ENCODE measurements at regions not wholly inside any gene's neighbourhood (a gene's known extent, or its start where the extent isn't known, plus 50 kb on each side); places are given as distances from the start of the nearest gene placed in this dataset.

DNA sequence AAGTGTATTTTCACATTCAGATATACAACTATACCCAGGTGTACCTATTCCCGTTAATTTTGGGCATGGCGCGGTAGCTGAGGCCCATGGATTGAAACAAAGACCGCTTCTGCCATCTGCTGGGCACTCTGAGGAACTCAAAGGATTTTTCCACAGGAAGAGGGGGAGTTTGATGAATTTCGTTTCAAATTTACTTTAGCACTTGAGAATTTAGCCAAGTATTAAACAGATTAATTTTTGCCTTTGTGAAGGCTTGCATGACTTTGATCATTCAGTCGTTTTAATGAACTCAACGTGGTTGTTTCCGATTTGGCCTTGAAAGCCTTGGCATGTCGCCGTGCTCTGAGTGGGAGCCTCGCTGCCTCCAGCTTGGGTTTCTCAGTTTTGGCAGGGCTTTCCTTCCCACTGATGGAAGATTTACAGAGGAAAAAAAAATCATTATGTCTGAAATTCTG is 153.2 kb upstream of the DDHD1 start (continued):
- TF ChIP-seq, protein P1, sequence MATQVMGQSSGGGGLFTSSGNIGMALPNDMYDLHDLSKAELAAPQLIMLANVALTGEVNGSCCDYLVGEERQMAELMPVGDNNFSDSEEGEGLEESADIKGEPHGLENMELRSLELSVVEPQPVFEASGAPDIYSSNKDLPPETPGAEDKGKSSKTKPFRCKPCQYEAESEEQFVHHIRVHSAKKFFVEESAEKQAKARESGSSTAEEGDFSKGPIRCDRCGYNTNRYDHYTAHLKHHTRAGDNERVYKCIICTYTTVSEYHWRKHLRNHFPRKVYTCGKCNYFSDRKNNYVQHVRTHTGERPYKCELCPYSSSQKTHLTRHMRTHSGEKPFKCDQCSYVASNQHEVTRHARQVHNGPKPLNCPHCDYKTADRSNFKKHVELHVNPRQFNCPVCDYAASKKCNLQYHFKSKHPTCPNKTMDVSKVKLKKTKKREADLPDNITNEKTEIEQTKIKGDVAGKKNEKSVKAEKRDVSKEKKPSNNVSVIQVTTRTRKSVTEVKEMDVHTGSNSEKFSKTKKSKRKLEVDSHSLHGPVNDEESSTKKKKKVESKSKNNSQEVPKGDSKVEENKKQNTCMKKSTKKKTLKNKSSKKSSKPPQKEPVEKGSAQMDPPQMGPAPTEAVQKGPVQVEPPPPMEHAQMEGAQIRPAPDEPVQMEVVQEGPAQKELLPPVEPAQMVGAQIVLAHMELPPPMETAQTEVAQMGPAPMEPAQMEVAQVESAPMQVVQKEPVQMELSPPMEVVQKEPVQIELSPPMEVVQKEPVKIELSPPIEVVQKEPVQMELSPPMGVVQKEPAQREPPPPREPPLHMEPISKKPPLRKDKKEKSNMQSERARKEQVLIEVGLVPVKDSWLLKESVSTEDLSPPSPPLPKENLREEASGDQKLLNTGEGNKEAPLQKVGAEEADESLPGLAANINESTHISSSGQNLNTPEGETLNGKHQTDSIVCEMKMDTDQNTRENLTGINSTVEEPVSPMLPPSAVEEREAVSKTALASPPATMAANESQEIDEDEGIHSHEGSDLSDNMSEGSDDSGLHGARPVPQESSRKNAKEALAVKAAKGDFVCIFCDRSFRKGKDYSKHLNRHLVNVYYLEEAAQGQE (IDR thresholded peaks at IDR 0.05; ENCODE audit: borderline replicate concordance), result peak; percentile 52; the same call in 1 of the 2 replicates
- TF ChIP-seq, protein P1 (CRISPR knock-in tag; IDR thresholded peaks at IDR 0.05; ENCODE audit: low read depth), result no peak
- TF ChIP-seq, protein P2, sequence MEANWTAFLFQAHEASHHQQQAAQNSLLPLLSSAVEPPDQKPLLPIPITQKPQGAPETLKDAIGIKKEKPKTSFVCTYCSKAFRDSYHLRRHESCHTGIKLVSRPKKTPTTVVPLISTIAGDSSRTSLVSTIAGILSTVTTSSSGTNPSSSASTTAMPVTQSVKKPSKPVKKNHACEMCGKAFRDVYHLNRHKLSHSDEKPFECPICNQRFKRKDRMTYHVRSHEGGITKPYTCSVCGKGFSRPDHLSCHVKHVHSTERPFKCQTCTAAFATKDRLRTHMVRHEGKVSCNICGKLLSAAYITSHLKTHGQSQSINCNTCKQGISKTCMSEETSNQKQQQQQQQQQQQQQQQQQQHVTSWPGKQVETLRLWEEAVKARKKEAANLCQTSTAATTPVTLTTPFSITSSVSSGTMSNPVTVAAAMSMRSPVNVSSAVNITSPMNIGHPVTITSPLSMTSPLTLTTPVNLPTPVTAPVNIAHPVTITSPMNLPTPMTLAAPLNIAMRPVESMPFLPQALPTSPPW (CRISPR knock-in tag; IDR thresholded peaks at IDR 0.05), result peak; percentile 24; the same call in 1 of the 2 replicates
- TF ChIP-seq SIN3A (IDR thresholded peaks at IDR 0.05; ENCODE audit: borderline replicate concordance in 2 of 2, control insufficient read depth in 1 of 2, low read depth in 2 of 2, low read length in 2 of 2), result no peak
- TF ChIP-seq, protein P3, sequence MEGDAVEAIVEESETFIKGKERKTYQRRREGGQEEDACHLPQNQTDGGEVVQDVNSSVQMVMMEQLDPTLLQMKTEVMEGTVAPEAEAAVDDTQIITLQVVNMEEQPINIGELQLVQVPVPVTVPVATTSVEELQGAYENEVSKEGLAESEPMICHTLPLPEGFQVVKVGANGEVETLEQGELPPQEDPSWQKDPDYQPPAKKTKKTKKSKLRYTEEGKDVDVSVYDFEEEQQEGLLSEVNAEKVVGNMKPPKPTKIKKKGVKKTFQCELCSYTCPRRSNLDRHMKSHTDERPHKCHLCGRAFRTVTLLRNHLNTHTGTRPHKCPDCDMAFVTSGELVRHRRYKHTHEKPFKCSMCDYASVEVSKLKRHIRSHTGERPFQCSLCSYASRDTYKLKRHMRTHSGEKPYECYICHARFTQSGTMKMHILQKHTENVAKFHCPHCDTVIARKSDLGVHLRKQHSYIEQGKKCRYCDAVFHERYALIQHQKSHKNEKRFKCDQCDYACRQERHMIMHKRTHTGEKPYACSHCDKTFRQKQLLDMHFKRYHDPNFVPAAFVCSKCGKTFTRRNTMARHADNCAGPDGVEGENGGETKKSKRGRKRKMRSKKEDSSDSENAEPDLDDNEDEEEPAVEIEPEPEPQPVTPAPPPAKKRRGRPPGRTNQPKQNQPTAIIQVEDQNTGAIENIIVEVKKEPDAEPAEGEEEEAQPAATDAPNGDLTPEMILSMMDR (IDR thresholded peaks at IDR 0.05 in 2 of 3, conservative IDR thresholded peaks at IDR 0.05 in 1 of 3; ENCODE audit: insufficient read depth in 2 of 3, low read depth in 1 of 3, low read length in 3 of 3), result peak; percentile 47 to 72 (median 70)
